NCI-H2227 (cell line): ENCODE measurements at regions not wholly inside any gene's neighbourhood (a gene's known extent, or its start where the extent isn't known, plus 50 kb on each side); places are given as distances from the start of the nearest gene placed in this dataset.
A peak's percentile ranks its signal among the peaks of the same experiment; 100 is the strongest.
"Not testable (repeated sequence)": the region's sequence is repeated elsewhere in the genome, so short reads cannot be mapped to it uniquely, and the experiment has no call there.

Source experiments
- DNase-seq: peaks from one replicate; lab custom pipeline; 2025; ENCODE audit not compliant: unreplicated experiment; lab: John Stamatoyannopoulos, UW

- peak; percentile 13 for DNase-seq
Measured at GRCh38 chr2:143935482-143935752, 584.5 kb downstream of the ZEB2 start.

- DNase-seq: no peak
Measured at GRCh38 chr2:143934626-143935481, 585.1 kb downstream of the ZEB2 start.

GRCh38 chr2:143933946-143934569 lies 585.9 kb downstream of the ZEB2 start:
- no peak for DNase-seq

GRCh38 chr2:143930891-143931290 lies 589.0 kb downstream of the ZEB2 start:
- no peak for DNase-seq

DNA sequence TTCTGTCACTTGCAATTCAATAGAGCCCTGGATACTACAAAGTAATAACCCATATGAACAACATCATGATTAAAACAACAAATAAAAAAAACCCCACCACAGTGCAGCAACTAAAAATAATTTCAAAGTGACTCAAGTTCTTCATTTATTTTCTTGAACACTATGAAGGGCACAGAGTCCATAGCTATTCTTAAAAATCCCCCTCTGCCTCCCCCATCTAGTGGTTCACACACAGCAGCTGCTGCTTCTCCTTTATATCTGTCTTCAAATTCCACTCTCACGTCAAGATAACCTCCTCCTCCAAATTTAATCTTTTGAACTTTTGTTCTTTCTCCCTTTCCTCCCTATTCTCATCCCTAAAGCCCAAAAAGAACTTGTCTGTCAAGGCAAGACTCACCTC lies 591.3 kb downstream of the ZEB2 start:
- no peak for DNase-seq

GRCh38 chr2:143928184-143928583 lies 591.7 kb downstream of the ZEB2 start:
- no peak for DNase-seq

- DNase-seq: no peak
Measured at GRCh38 chr2:143926736-143927135, 593.2 kb downstream of the ZEB2 start.

GRCh38 chr2:143922261-143922830 lies 597.6 kb downstream of the ZEB2 start:
- DNase-seq: not testable (repeated sequence)

DNA sequence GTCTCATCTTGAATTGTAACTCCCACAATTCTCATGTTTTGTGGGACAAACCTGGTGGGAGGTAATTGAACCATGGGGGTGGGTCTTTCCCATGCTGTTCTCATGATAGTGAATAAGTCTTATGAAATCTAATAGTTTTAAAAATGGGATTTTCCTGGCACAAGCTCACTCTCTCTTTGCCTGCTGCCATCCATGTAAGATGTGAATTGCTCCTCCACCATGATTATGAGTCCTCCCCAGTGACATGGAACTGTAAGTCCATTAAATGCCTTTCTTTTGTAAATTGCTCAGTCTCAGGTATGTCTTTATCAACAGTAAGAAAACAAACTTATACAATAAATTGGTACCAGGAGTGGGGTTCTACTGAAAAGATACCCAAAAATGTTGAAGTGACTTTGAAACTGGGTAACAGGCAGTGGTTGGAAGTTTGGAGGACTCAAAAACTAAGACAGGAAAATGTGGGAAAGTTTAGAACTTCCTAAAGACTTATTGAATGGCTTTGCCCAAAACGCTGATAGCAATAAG lies 601.4 kb downstream of the ZEB2 start:
- no peak for DNase-seq

- no peak for DNase-seq
Measured at GRCh38 chr2:143916781-143917180, 603.1 kb downstream of the ZEB2 start.

DNA sequence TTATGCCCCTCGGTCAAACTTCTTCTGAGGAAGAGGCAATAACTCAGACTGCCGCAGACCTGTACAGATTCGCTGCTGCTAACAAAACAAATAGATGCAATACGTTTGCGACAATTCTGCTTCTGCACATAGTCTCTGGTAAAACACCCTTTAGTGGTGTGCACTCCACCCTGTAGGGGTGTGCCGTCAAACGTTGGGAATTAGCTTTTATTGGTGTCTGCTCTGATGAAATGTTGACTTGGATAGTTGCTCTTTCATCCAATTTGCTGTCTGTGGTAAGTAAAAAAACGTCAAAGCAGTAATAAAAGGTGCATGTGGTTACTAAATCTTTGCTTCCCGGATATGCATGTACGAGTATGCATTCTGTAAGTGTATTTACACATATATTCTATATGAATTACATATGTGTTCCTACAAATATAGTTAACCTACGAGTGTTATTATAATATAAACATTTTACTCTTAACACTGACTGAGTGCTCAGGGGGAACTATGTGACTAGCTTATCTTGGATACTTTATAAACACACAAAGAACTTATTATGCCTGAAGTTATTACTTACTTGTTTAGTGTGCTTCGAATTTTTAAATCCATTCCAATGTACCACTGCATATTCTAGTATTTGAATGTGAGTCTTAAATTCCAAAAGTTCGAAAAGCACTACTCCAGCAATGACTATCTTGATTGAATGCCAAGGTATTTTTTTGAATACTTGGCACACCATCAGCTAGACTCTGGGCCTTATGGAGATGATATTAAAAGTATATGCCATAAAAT lies 610.2 kb downstream of the ZEB2 start:
- no peak for DNase-seq

DNA sequence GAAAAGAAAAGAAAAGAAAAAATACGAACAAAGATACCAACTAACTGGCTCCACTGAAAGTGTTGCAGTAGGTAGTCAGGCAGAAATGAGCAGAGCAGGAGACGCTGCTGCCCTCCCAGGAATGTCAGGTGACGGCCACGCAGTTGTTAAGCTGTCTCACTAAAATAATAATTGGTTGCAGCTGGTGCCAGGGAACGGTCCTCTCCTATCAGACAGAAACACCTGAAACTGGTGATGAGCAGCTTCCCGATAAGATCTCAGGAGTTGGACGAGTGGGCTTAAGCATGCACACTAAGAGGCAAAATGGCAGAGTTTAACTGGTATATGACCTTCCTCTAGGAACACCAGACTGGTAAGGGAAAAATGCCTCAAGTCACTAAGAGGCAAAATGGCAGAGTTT lies 611.1 kb downstream of the ZEB2 start:
- DNase-seq: no peak

- no peak for DNase-seq
Measured at GRCh38 chr2:143907801-143908200, 612.1 kb downstream of the ZEB2 start.

DNA sequence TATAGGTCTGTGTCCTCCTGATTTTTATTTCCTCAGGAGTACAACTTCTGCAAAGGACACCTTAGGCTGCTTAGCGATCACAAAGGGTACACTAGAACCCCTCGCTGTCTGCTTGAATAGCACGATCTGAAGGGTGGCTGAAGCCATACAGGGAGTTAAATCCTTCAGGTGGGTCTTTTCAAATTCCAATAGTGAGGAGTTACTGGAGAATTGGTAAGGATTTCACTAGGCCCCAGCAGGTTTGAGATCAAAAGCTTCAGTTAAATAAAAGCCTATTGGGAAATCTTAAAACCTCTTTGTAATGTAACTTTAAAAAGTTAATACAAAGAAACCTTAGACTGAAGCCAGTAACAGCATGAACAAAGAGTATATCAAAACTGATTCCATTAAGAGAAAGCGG lies 613.1 kb downstream of the ZEB2 start:
- no peak for DNase-seq

- no peak for DNase-seq
Measured at GRCh38 chr2:143905587-143905986, 614.3 kb downstream of the ZEB2 start.

GRCh38 chr2:143903172-143903856 lies 616.6 kb downstream of the ZEB2 start:
- DNase-seq: no peak

GRCh38 chr2:143901185-143901842 lies 618.6 kb downstream of the ZEB2 start:
- no peak for DNase-seq

- no peak for DNase-seq
Measured at GRCh38 chr2:143899987-143900386, 619.9 kb downstream of the ZEB2 start.

GRCh38 chr2:143893371-143893770 lies 626.5 kb downstream of the ZEB2 start:
- DNase-seq: no peak

- no peak for DNase-seq
Measured at GRCh38 chr2:143891879-143892308, 628.0 kb downstream of the ZEB2 start.
